SK-N-SH treated with all-trans-retinoic acid at 6 μM for 48 hours (cell line): ENCODE measurements at regions not wholly inside any gene's neighbourhood (a gene's known extent, or its start where the extent isn't known, plus 50 kb on each side); places are given as distances from the start of the nearest gene placed in this dataset.
"Not testable (repeated sequence)": the region's sequence is repeated elsewhere in the genome, so short reads cannot be mapped to it uniquely, and the experiment has no call there.

Experiments used
- ATAC-seq: fragments of 200-7000 bp; cut with Tn5 transposase; 3 replicates; pipeline ENCODE4 v1.9.1; 2020; ENCODE audit warnings: mild to moderate bottlenecking, moderate library complexity
- ARNTL ChIP-seq: fragments of 450-650 bp; formaldehyde crosslinking; IDR thresholded peaks from 2 replicates; pipeline ENCODE4 v1.5.0; 2020; ENCODE audit warnings: low read depth, mild to moderate bottlenecking, moderate library complexity, borderline replicate concordance
- BACH2 ChIP-seq: fragments of 250-450 bp; sonication (Bioruptor Pico); IDR thresholded peaks from 2 replicates; pipeline ENCODE4 v1.9.0; 2021; ENCODE audit warnings: mild to moderate bottlenecking, borderline replicate concordance
- CREB5 ChIP-seq: fragments of 250-450 bp; sonication (Bioruptor Pico); IDR thresholded peaks from 2 replicates; pipeline ENCODE4 v1.5.1; 2020; ENCODE audit warnings: low read depth, mild to moderate bottlenecking, moderate library complexity
- CSDC2 ChIP-seq: fragments of 250-450 bp; sonication (Bioruptor Pico); IDR thresholded peaks from 2 replicates; pipeline ENCODE4 v1.5.0; 2020; ENCODE audit warnings: mild to moderate bottlenecking, moderate library complexity
- CSRNP3 ChIP-seq: fragments of 250-450 bp; sonication (Bioruptor Pico); IDR thresholded peaks from 2 replicates; pipeline ENCODE4 v1.5.1; 2021; ENCODE audit warnings: mild to moderate bottlenecking, moderate library complexity
- ESRRG ChIP-seq: fragments of 250-450 bp; sonication (Bioruptor Pico); IDR thresholded peaks from 2 replicates; pipeline ENCODE4 v1.6.1; 2021; ENCODE audit warnings: mild to moderate bottlenecking
- ISL1 ChIP-seq: fragments of 250-450 bp; sonication (Bioruptor Pico); IDR thresholded peaks from 2 replicates; pipeline ENCODE4 v2.1.2; 2022; ENCODE audit warnings: mild to moderate bottlenecking, moderate library complexity
- OSR1 ChIP-seq: fragments of 250-450 bp; sonication (Bioruptor Pico); IDR thresholded peaks from 2 replicates; pipeline ENCODE4 v1.8.0; 2022; ENCODE audit warnings: moderate library complexity, mild to moderate bottlenecking, inconsistent platforms
- PPARA ChIP-seq: fragments of 250-450 bp; sonication (Bioruptor Pico); IDR thresholded peaks from 2 replicates; pipeline ENCODE4 v1.5.0; 2020; ENCODE audit warnings: mild to moderate bottlenecking, borderline replicate concordance
- RARB ChIP-seq: fragments of 250-450 bp; sonication (Bioruptor Pico); IDR thresholded peaks from 2 replicates; pipeline ENCODE4 v1.8.0; 2021; ENCODE audit warnings: mild to moderate bottlenecking, moderate library complexity
- TCF4 ChIP-seq: fragments of 250-450 bp; sonication (Bioruptor Pico); IDR thresholded peaks from 2 replicates; pipeline ENCODE4 v1.8.0; 2021; ENCODE audit warnings: mild to moderate bottlenecking, moderate library complexity, borderline replicate concordance
- TOX ChIP-seq: fragments of 250-450 bp; sonication (Bioruptor Pico); IDR thresholded peaks from 2 replicates; pipeline ENCODE4 v1.8.0; 2021; ENCODE audit warnings: mild to moderate bottlenecking, moderate library complexity, borderline replicate concordance
- ZC3H10 ChIP-seq: fragments of 250-450 bp; sonication (Bioruptor Pico); IDR thresholded peaks from 2 replicates; pipeline ENCODE4 v1.5.1; 2021; ENCODE audit warnings: mild to moderate bottlenecking, moderate library complexity
- ZFP3 ChIP-seq: fragments of 250-450 bp; sonication (Bioruptor Pico); IDR thresholded peaks from 2 replicates; pipeline ENCODE4 v1.5.0; 2020; ENCODE audit warnings: mild to moderate bottlenecking, moderate library complexity
- ZNF565 ChIP-seq: fragments of 450-650 bp; formaldehyde crosslinking; conservative IDR thresholded peaks from 2 replicates; pipeline ENCODE4 v1.5.0; 2020; ENCODE audit warnings: low read depth, mild to moderate bottlenecking, moderate library complexity
- ZNF70 ChIP-seq: fragments of 450-650 bp; formaldehyde crosslinking; IDR thresholded peaks from 2 replicates; pipeline ENCODE4 v1.5.0; 2020; ENCODE audit warnings: mild to moderate bottlenecking, moderate library complexity
- ZNF8 ChIP-seq: fragments of 450-650 bp; formaldehyde crosslinking; IDR thresholded peaks from 2 replicates; pipeline ENCODE4 v1.5.0; 2020; ENCODE audit warnings: mild to moderate bottlenecking, moderate library complexity
- TF ChIP-seq, protein P1 (sequence below): fragments of 250-450 bp; sonication (Bioruptor Pico); IDR thresholded peaks from 2 replicates; pipeline ENCODE4 v1.8.0; 2021; ENCODE audit warnings: low read depth, mild to moderate bottlenecking, moderate library complexity, borderline replicate concordance
- TF ChIP-seq, protein P2 (sequence below): fragments of 250-450 bp; sonication (Bioruptor Pico); IDR thresholded peaks from 2 replicates; pipeline ENCODE4 v1.5.0; 2020; ENCODE audit warnings: mild to moderate bottlenecking, moderate library complexity

DNA sequence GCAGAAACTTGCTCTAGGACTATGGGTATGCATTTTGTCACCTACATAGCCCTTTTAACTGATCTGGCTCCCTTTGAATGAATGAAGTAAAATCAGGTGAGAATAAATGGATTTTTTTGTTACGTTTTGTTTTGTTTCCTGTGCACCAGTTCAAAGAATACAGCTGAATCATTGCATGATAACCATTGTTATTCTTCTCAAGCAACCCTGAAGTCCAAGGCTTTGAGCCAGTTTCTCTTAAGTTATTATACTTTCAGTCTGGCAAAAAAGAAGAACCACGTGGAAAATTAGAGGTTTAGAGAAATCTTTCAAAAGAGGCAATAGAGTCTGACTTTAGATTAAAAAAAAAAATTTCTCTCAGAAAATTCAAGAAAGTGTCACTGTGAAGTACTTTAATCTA, 398.6 kb upstream of the TECRL start:
- ATAC-seq: no peak
- TF ChIP-seq TCF4 (CRISPR knock-in tag) (no peak), ISL1 (CRISPR knock-in tag) (no peak), ARNTL (CRISPR knock-in tag) (no peak), ZFP3 (CRISPR knock-in tag) (no peak), CSDC2 (CRISPR knock-in tag) (no peak), RARB (CRISPR knock-in tag) (no peak)

- no peak for ATAC-seq
- TF ChIP-seq ZNF70 (CRISPR knock-in tag) (no peak), ESRRG (CRISPR knock-in tag) (no peak), CREB5 (CRISPR knock-in tag) (no peak), ZNF565 (CRISPR knock-in tag) (no peak), BACH2 (CRISPR knock-in tag) (no peak), ISL1 (CRISPR knock-in tag) (no peak), ZC3H10 (CRISPR knock-in tag) (no peak)
- TF ChIP-seq, protein P1, sequence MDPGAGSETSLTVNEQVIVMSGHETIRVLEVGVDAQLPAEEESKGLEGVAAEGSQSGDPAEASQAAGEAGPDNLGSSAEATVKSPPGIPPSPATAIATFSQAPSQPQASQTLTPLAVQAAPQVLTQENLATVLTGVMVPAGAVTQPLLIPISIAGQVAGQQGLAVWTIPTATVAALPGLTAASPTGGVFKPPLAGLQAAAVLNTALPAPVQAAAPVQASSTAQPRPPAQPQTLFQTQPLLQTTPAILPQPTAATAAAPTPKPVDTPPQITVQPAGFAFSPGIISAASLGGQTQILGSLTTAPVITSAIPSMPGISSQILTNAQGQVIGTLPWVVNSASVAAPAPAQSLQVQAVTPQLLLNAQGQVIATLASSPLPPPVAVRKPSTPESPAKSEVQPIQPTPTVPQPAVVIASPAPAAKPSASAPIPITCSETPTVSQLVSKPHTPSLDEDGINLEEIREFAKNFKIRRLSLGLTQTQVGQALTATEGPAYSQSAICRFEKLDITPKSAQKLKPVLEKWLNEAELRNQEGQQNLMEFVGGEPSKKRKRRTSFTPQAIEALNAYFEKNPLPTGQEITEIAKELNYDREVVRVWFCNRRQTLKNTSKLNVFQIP (CRISPR knock-in tag): no peak
Measured at GRCh38 chr4:64799751-64800150, 390.5 kb upstream of the TECRL start.

- ATAC-seq: not testable (repeated sequence)
Measured at GRCh38 chr4:64798828-64799227, 389.6 kb upstream of the TECRL start.

DNA sequence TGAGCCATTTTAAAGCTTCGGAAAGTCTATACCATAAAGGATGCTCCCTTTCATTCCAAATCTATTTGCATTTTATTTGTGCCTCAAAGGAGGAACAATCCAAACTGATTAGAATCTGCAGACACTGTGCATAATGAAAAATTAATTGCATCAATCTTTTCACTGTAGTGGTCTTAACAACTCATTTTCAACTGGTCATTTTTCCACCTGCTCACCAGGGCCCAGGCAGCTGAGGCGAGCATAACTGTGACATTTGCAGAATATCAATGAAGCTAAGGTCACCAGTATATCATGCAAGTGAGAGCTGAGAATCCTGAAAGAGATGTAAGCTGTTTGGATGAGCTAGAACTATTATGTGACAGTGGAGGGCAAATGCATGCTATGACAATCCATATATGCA, 387.3 kb upstream of the TECRL start:
- no peak for ATAC-seq
- TF ChIP-seq, protein P2, sequence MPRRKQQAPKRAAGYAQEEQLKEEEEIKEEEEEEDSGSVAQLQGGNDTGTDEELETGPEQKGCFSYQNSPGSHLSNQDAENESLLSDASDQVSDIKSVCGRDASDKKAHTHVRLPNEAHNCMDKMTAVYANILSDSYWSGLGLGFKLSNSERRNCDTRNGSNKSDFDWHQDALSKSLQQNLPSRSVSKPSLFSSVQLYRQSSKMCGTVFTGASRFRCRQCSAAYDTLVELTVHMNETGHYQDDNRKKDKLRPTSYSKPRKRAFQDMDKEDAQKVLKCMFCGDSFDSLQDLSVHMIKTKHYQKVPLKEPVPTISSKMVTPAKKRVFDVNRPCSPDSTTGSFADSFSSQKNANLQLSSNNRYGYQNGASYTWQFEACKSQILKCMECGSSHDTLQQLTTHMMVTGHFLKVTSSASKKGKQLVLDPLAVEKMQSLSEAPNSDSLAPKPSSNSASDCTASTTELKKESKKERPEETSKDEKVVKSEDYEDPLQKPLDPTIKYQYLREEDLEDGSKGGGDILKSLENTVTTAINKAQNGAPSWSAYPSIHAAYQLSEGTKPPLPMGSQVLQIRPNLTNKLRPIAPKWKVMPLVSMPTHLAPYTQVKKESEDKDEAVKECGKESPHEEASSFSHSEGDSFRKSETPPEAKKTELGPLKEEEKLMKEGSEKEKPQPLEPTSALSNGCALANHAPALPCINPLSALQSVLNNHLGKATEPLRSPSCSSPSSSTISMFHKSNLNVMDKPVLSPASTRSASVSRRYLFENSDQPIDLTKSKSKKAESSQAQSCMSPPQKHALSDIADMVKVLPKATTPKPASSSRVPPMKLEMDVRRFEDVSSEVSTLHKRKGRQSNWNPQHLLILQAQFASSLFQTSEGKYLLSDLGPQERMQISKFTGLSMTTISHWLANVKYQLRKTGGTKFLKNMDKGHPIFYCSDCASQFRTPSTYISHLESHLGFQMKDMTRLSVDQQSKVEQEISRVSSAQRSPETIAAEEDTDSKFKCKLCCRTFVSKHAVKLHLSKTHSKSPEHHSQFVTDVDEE (CRISPR knock-in tag): no peak

- ATAC-seq: no peak
- no peak for TF ChIP-seq RARB (CRISPR knock-in tag)
- TF ChIP-seq TOX (CRISPR knock-in tag): no peak
- TF ChIP-seq BACH2 (CRISPR knock-in tag): no peak
- no peak for TF ChIP-seq ZNF8 (CRISPR knock-in tag)
- TF ChIP-seq PPARA (CRISPR knock-in tag): no peak
- TF ChIP-seq OSR1: no peak
- TF ChIP-seq ZC3H10 (CRISPR knock-in tag): no peak
- no peak for TF ChIP-seq ZNF70 (CRISPR knock-in tag)
- TF ChIP-seq CREB5 (CRISPR knock-in tag): no peak
- no peak for TF ChIP-seq CSDC2 (CRISPR knock-in tag)
- TF ChIP-seq CSRNP3 (CRISPR knock-in tag): no peak
- TF ChIP-seq, protein P2 (CRISPR knock-in tag): no peak
Measured at GRCh38 chr4:64784125-64784524, 374.9 kb upstream of the TECRL start.
